Amygdala (tissue), 56 donors: ENCODE measurements at regions not wholly inside any gene's neighbourhood (a gene's known extent, or its start where the extent isn't known, plus 50 kb on each side); places are given as distances from the start of the nearest gene placed in this dataset.

Source experiments
- DNase-seq, 56 donors: peaks; one replicate each; lab custom pipeline; 2025; lab: John Stamatoyannopoulos, UW

- DNase-seq = no peak
Observed at GRCh38 chr12:108021141-108021540, 107.9 kb upstream of the WSCD2 start.

- no peak for DNase-seq
Observed at GRCh38 chr12:108021949-108022522, 107.1 kb upstream of the WSCD2 start.

DNA sequence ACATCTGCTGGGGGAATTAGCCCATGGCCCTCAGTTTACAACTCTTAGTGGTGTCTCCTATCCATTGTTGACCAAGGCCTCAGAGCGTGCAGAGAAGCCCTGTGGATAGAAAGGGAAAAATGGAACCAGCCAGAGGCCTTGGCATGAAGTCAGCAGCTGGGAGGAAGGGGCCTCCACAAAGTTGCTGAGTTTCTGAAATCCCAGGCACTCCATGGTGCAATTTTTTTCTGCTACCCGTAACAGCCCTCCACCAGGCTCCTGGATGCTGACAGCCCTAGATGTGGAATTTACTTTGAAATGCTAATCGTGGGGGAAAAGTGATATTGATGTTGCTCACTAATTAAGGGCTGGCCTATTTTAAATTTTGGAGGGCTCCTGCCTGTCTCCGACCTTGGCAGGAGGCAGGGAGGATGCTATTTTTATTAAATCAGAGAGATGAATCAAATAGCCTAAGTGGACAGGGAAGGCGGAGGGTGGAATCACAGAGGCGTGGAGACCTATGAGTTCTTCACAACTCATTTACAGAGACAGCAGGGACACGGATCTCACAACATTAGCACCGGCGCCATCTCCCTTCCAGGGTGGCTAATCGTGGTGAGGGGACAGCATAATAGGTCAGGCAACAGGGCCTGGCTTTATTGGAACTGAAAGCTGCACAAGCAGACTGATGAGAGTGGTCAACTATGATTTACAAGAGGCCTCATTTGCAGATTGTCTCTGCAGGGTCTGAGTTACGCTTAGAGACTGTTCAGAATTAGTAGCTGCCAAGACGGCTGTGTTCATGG is 99.8 kb upstream of the WSCD2 start:
- no peak for DNase-seq

DNA sequence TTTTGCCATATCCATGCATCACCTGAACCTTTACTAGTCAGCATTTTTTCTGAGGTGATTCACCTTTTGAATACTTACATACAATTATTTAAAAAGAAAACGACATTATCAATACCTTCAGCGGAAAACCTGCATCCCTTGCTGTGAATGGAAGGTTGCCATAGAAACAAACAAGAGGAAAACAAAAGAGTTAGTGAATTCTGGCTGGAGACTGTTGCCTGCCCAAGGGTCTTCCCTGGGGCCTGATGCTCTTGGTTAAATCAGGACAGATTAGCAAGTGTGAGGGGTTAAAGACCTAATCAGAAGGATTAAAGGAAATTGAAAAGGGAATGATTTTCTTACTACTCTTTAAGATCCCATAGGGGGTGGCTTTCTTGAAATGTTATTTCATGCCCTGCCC is 96.0 kb upstream of the WSCD2 start:
- DNase-seq = no peak

GRCh38 chr12:108035372-108035771 is 93.7 kb upstream of the WSCD2 start:
- DNase-seq = no peak

- DNase-seq = no peak
Observed at GRCh38 chr12:108037960-108038359, 91.1 kb upstream of the WSCD2 start.

GRCh38 chr12:108039794-108040193 is 89.3 kb upstream of the WSCD2 start:
- no peak for DNase-seq

GRCh38 chr12:108040947-108041346 is 88.1 kb upstream of the WSCD2 start:
- no peak for DNase-seq

DNA sequence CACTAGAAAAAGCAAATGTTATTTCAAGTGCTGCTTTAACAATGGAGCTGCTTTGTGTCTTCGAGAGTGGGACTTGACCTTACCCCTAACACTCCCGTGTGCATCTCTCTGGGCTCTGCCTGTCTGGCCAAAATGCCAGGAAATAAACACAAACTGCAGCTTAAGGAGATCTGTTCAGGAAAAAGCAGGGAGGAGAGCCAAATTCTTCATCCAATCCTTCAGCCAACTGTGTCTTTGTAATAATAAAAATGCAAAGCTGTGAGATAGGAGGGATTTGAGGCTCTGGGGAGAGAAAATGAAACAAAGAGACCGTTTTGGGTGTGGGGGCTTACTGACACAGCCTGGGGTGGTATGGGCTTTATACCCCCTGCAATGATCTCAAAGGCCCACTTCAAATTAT is 85.8 kb upstream of the WSCD2 start:
- DNase-seq = no peak

DNA sequence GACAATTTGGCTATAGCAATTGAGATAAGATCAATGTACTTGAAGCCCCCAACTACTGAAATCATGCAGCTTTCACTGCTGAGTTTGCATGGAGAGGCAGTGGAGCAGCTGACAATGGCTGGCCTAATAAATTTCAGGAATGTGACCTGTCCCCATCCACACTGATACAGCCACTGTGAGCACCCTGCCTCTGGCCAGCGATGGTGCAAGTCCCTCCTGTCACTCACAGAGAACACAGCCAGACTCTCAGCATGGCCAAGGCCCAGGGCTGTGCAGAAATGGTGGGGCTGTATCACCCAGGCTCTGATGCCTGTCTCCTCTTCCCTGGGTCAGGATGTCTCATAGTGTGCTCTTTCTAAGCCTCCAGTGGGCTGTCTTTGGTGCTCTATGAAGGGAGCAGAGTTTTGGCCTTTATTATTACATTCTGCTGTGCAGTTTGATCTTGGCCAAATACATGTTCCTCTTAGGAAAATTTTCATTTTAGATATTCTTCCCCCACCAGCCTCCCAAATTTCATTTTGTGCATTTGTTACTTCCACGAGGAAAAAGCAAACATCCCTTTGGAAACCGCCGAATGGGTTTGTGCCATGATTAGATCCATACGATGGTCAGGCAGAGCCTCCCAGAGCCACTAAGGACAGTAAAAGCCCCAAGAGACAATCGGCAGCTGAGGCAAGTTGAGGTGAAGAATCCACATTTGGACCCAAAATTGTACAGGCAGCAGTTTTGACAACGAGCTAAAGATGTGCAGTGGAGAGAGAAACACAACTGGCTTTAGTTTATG is 85.1 kb upstream of the WSCD2 start:
- no peak for DNase-seq

DNA sequence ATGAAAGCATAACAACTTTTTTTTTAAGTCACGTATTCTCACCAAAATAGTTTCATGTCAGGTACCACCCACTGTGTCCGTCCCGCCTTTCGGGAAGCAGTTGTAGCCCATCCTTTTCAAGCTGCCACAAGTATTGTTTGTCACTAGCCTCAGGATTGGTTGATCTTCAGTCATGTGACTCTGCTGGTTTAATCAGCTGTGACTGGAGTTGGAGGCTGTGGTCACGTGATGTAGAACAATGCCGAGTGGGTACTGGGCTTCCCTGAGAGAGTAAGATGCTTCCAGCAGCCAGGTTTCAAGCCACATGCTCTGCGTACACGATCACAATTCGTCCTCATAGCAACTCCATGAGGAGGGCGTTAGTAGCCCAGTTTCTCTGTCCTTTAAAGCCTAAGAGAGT is 83.0 kb upstream of the WSCD2 start:
- DNase-seq = no peak

GRCh38 chr12:108046650-108047049 is 82.4 kb upstream of the WSCD2 start:
- DNase-seq = no peak

- DNase-seq = no peak
Observed at GRCh38 chr12:108047071-108047550, 82.0 kb upstream of the WSCD2 start.

DNA sequence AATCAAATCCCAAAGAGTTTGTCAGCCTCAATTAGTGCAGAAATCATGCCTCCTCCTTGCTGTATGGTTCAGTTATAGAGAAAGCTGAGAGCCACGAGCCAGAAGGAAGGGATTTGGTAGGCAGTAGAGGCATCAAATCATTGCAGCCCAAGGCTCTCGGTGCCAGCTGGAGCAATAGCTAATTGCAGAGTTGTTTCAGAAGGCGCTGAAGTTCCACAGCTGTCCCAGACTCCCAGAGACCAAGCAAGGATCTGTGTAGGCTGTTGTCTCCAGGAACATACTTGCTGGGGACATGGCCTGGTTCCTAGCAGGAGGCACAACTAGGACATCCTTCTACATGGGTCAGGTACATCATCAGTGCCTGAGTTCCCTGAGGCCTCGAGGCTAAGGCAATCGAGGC is 80.4 kb upstream of the WSCD2 start:
- DNase-seq = peak in 4 of 56 donors; percentile 3 to 29 (median 12)

- no peak for DNase-seq
Observed at GRCh38 chr12:108050696-108051095, 78.4 kb upstream of the WSCD2 start.

DNA sequence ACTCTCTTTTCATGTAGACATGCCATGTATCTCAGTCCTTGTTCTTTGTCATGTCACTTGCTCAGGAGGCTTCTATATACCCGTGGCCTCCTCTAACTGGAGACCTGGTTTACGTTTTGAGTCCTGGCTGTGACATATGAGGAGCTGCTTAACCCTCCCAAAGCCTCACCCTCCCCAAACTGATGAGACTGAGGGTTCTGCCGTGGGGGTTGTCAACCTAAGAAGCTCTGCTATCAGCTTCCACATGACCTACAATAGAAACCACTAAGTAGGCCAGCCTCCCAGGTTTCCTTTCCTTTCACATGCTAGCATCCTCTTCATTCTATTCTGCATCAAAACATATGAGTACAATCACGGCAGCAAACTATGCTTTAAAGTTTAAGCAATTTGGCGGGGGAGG is 76.8 kb upstream of the WSCD2 start:
- no peak for DNase-seq

- DNase-seq = no peak
Observed at GRCh38 chr12:108053512-108053911, 75.6 kb upstream of the WSCD2 start.

GRCh38 chr12:108054496-108054895 is 74.6 kb upstream of the WSCD2 start:
- no peak for DNase-seq

GRCh38 chr12:108055141-108055540 is 73.9 kb upstream of the WSCD2 start:
- DNase-seq = peak in 1 of 56 donors; percentile 3

- DNase-seq = no peak
Observed at GRCh38 chr12:108060067-108060466, 69.0 kb upstream of the WSCD2 start.

GRCh38 chr12:108060903-108061302 is 68.2 kb upstream of the WSCD2 start:
- no peak for DNase-seq

DNA sequence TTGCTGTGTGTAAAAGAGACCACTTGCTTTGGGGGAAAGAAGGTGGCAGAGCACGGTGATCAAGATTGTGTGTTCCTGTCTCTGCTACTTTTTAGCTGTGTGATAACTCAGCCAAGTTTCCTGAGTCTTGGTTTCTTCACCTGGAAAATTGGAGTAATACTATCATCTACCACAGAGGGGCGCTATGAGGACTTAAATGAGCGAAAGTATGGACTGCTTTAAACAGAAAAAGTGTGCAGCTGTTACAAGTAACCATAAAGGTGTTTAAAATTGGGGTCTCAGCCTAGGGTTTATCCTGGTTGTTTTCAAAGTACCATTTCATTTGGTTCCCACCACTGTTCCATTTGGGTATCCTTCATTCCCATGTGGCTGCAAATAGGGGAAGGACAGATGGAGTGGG is 65.9 kb upstream of the WSCD2 start:
- no peak for DNase-seq
